ENCODE measurements at regions not wholly inside any gene's neighbourhood (a gene's known extent, or its start where the extent isn't known, plus 50 kb on each side); places are given as distances from the start of the nearest gene placed in this dataset.

DNA sequence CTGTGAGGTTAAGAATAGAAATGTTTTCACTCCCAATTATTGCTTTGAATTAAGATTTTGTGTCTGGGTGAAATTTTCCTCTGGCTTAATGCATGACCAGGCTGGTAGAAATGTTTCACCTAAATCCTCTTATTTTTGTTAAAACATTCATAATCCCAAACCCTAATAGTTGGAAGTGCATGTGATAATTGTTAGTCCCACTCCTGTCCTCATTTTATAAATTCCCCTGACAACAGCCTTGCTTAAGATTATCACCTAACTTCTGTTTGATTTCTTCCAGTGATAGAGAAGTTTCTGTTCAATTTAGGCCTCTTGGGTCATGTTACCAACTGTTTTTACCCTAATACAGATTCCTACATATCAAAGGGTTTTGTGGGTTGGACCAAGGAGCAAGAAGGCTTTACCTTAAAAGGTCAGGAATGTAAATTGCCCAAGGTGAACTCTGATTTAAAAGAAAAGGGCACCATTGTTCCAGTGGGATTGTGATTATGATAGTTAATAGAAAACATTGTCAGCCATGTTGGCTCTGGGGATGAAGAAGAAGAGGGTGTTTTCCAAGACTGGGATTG lies 158.7 kb upstream of the CENPW start:
- no peaks in the 10 kb centered on the region for H3K27me3 Mint-ChIP-seq (ENCODE audit: insufficient read depth, unreplicated experiment)
- H3K4me1 ChIP-seq, result peaks cover 11% of the 10 kb centered on the region
- no TSS peak for BruUV-seq (replicated peaks)
- H3K27ac Mint-ChIP-seq (ENCODE audit: unreplicated experiment), result peak overlapping the region; percentile 36
- H3K27me3 ChIP-seq (replicated peaks; ENCODE audit: control insufficient read depth, insufficient read depth, low read length), result no peaks in the 10 kb centered on the region
- H3K4me3 ChIP-seq (ENCODE audit: low read depth, low read length), result no peak overlapping the region
- TF ChIP-seq, protein P1, sequence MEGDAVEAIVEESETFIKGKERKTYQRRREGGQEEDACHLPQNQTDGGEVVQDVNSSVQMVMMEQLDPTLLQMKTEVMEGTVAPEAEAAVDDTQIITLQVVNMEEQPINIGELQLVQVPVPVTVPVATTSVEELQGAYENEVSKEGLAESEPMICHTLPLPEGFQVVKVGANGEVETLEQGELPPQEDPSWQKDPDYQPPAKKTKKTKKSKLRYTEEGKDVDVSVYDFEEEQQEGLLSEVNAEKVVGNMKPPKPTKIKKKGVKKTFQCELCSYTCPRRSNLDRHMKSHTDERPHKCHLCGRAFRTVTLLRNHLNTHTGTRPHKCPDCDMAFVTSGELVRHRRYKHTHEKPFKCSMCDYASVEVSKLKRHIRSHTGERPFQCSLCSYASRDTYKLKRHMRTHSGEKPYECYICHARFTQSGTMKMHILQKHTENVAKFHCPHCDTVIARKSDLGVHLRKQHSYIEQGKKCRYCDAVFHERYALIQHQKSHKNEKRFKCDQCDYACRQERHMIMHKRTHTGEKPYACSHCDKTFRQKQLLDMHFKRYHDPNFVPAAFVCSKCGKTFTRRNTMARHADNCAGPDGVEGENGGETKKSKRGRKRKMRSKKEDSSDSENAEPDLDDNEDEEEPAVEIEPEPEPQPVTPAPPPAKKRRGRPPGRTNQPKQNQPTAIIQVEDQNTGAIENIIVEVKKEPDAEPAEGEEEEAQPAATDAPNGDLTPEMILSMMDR (IDR thresholded peaks at IDR 0.05; ENCODE audit: insufficient read depth in 1 of 2, low read depth in 1 of 2, low read length in 1 of 2, severe bottlenecking in 1 of 2, unreplicated experiment in 1 of 2), result no peak
- POLR2A ChIA-PET, result no interaction called here
- no peaks in the 10 kb centered on the region for H3K36me3 Mint-ChIP-seq (ENCODE audit: insufficient read depth, unreplicated experiment)
- peaks cover 21% of the 10 kb centered on the region for H3K4me1 Mint-ChIP-seq (ENCODE audit: low read depth, unreplicated experiment)
- no peak for DNase-seq
- no peaks in the 10 kb centered on the region for H3K36me3 ChIP-seq (ENCODE audit: control insufficient read depth, insufficient read depth, low read length)
- no peak overlapping the region for H3K4me3 Mint-ChIP-seq (ENCODE audit: unreplicated experiment)
- intact Hi-C loops (cut with micrococcal nuclease; ENCODE audit: unreplicated experiment), result no loop called here
- no peaks in the 10 kb centered on the region for H3K9me3 ChIP-seq
- CTCF ChIA-PET, result no interaction called here
- no peaks in the 10 kb centered on the region for H3K9me3 Mint-ChIP-seq (ENCODE audit: unreplicated experiment)

DNA sequence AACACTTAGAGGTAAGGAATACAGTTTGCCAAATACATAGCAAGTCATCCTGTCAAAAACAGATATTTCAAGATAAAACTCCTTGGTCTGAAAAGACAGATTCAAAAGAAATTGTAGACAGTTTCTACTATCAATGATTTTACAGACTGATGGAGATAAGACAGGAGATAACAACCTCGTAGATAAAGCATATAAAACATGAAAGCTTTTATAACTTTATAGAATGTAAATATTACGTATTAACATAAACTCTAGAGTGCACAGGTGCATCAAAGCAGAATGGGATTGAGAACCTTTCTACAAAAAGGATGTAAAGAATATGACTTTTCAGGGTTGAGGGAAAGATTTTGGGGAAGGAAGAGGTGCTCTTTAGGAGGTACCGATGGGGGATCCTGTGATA lies 158.0 kb upstream of the CENPW start:
- TF ChIP-seq, protein P1 (IDR thresholded peaks at IDR 0.05; ENCODE audit: insufficient read depth in 1 of 2, low read depth in 1 of 2, low read length in 1 of 2, severe bottlenecking in 1 of 2, unreplicated experiment in 1 of 2), result no peak
- H3K27ac Mint-ChIP-seq (ENCODE audit: unreplicated experiment), result peak overlapping the region; percentile 36
- H3K36me3 Mint-ChIP-seq (ENCODE audit: insufficient read depth, unreplicated experiment), result no peaks in the 10 kb centered on the region
- BruUV-seq (replicated peaks), result no TSS peak
- no peaks in the 10 kb centered on the region for H3K27me3 ChIP-seq (replicated peaks; ENCODE audit: control insufficient read depth, insufficient read depth, low read length)
- no peaks in the 10 kb centered on the region for H3K9me3 Mint-ChIP-seq (ENCODE audit: unreplicated experiment)
- ChIA-PET POLR2A (no interaction called here), CTCF (no interaction called here)
- DNase-seq, result no peak
- no peaks in the 10 kb centered on the region for H3K36me3 ChIP-seq (ENCODE audit: control insufficient read depth, insufficient read depth, low read length)
- no peaks in the 10 kb centered on the region for H3K27me3 Mint-ChIP-seq (ENCODE audit: insufficient read depth, unreplicated experiment)
- no peaks in the 10 kb centered on the region for H3K9me3 ChIP-seq
- peaks cover 21% of the 10 kb centered on the region for H3K4me1 Mint-ChIP-seq (ENCODE audit: low read depth, unreplicated experiment)
- no peak overlapping the region for H3K4me3 ChIP-seq (ENCODE audit: low read depth, low read length)
- H3K4me1 ChIP-seq, result peaks cover 11% of the 10 kb centered on the region
- intact Hi-C loops (cut with micrococcal nuclease; ENCODE audit: unreplicated experiment), result no loop called here
- H3K4me3 Mint-ChIP-seq (ENCODE audit: unreplicated experiment), result no peak overlapping the region

DNA sequence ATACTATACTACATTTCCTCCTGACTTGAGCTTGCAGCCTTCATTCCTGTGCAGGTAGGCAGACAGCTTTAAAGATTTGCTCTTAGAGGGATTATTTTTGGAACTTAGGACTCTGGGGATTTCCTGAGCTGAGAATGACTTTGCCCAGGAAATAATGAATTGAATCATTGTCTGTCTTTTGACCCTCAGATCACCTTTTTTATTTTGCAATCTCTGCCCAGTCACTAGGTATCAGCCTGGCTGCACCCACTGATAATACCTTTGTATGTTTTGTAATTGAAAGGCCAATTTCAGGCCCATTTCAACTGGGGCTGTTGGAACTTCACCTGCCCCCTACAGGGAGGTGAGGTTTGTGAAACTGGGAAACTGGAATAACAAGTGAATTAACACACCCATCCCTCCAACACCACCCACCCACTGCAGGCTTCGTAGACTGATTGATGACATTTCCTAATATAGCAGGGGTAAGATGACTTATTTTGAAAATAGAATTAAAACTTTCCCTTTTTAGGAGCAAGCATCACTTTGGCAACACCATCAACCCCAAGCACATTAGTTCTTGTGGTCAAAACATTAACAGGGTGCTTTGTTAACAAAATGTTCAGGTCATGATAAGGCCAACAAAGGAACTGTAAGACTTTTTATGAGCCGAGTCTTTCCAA lies 157.1 kb upstream of the CENPW start:
- BruUV-seq (replicated peaks), result no TSS peak
- Histone ChIP-seq H3K27me3 (replicated peaks; ENCODE audit: control insufficient read depth, insufficient read depth, low read length) (no peaks in the 10 kb centered on the region), H3K36me3 (ENCODE audit: control insufficient read depth, insufficient read depth, low read length) (no peaks in the 10 kb centered on the region), H3K4me1 (peaks cover 11% of the 10 kb centered on the region), H3K4me3 (ENCODE audit: low read depth, low read length) (no peak overlapping the region), H3K9me3 (no peaks in the 10 kb centered on the region)
- peak in 1 of 2 experiments; percentile 13 for DNase-seq
- Mint-ChIP-seq H3K4me1 (ENCODE audit: low read depth, unreplicated experiment) (peaks cover 21% of the 10 kb centered on the region), H3K36me3 (ENCODE audit: insufficient read depth, unreplicated experiment) (no peaks in the 10 kb centered on the region), H3K4me3 (ENCODE audit: unreplicated experiment) (no peak overlapping the region), H3K9me3 (ENCODE audit: unreplicated experiment) (no peaks in the 10 kb centered on the region), H3K27ac (ENCODE audit: unreplicated experiment) (no peak overlapping the region), H3K27me3 (ENCODE audit: insufficient read depth, unreplicated experiment) (no peaks in the 10 kb centered on the region)
- intact Hi-C loops (cut with micrococcal nuclease; ENCODE audit: unreplicated experiment), result no loop called here
- ChIA-PET CTCF (no interaction called here), POLR2A (no interaction called here)
- TF ChIP-seq, protein P1 (IDR thresholded peaks at IDR 0.05; ENCODE audit: insufficient read depth in 1 of 2, low read depth in 1 of 2, low read length in 1 of 2, severe bottlenecking in 1 of 2, unreplicated experiment in 1 of 2), result no peak

Data from Caco-2 (cell line).